ENCODE measurements at regions not wholly inside any gene's neighbourhood (a gene's known extent, or its start where the extent isn't known, plus 50 kb on each side); places are given as distances from the start of the nearest gene placed in this dataset.
"Not testable (repeated sequence)": the region's sequence is repeated elsewhere in the genome, so short reads cannot be mapped to it uniquely, and the experiment has no call there.

GRCh38 chr4:85018983-85019382 is 52.5 kb upstream of the WDFY3 start:
- DNase-seq = no peak

DNA sequence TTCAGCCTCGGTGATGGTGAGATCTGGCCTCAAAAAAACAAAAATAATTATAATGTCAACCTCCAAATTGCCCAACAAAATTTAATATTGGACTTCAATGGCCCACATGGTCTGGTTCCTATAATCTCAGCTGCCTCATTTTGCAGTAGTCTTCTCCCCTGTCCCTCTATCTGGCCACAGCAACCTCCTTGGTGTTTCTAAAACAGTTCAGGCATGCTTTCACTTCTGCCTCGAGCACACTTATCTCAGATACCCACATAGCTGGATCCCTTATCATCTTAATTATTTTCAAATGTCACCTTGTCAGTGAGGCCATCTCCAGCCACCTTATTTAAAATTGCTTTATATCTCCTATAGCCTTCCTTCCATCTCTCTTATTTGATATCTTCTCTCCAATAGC is 52.9 kb upstream of the WDFY3 start:
- no peak for DNase-seq

GRCh38 chr4:85024671-85025070 is 58.2 kb upstream of the WDFY3 start:
- DNase-seq = no peak

GRCh38 chr4:85028910-85029309 is 62.4 kb upstream of the WDFY3 start:
- no peak for DNase-seq

DNA sequence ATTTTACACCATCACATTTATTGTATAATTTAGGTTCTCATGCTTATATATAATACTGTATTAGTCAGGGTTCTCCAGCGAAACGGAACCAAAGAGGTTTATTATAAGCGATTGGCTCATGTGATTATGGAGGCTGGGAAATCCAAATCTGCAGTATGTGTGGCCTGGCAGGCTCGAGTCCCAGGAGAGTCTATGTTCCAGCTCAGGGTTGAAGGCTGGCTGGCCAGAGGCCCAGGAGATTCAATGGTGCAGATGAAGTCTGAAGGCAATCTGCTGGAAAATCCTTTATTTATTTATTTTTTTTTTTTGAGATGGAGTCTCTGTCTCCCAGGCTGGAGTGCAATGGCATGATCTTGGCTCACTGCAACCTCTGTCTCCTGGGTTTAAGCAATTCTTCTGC is 63.0 kb upstream of the WDFY3 start:
- no peak for DNase-seq

- no peak for DNase-seq
Measured at GRCh38 chr4:85030156-85030555, 63.7 kb upstream of the WDFY3 start.

DNA sequence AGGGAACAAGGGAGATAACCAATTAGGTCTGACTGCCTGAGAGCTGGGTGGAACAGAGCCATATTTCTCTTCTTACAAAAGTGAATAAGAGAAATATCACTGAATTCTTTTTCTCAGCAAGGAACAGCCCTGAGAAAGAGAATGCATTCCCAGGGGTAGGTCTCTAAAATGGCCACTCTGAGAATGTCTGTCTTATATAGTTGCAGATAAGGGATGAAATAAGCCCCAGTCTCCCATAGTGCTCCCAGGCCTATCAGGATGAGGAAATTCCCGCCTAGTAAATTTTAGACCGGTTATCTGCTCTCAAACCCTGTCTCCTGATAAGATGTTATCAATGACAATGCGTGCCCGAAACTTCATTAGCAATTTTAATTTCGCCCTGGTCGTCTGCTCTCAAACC is 67.3 kb upstream of the WDFY3 start:
- DNase-seq = not testable (repeated sequence)

- no peak for DNase-seq
Measured at GRCh38 chr4:85039526-85039925, 73.0 kb upstream of the WDFY3 start.

- not testable (repeated sequence) for DNase-seq
Measured at GRCh38 chr4:85043812-85044496, 77.5 kb upstream of the WDFY3 start.

- no peak for DNase-seq
Measured at GRCh38 chr4:85050736-85051135, 84.2 kb upstream of the WDFY3 start.

DNA sequence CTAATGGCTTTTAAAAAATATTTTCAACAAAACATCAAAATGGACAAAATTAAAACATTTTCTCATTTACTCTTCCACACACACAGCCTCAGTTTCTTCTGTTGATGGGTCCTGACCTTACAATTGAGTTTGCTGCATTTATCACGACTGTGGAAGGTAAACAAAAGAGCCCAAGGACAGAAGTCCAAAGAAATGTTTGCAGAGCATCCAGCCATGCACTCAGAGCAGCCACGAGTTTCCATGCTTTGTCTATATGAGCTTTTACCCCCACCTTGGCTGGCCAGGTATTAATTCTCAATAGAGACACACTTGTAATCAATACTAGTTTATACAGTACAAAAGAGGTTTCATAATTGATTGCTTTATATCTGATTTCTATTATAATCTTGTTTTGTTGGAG is 85.0 kb upstream of the WDFY3 start:
- DNase-seq = no peak

- DNase-seq = not testable (repeated sequence)
Measured at GRCh38 chr4:85054925-85055324, 88.4 kb upstream of the WDFY3 start.

GRCh38 chr4:85058551-85058950 is 92.1 kb upstream of the WDFY3 start:
- no peak for DNase-seq

GRCh38 chr4:85061974-85062373 is 95.5 kb upstream of the WDFY3 start:
- no peak for DNase-seq

GRCh38 chr4:85062466-85062865 is 96.0 kb upstream of the WDFY3 start:
- no peak for DNase-seq

- DNase-seq = no peak
Measured at GRCh38 chr4:85067342-85067741, 100.9 kb upstream of the WDFY3 start.

- no peak for DNase-seq
Measured at GRCh38 chr4:85078016-85078415, 111.5 kb upstream of the WDFY3 start.

DNA sequence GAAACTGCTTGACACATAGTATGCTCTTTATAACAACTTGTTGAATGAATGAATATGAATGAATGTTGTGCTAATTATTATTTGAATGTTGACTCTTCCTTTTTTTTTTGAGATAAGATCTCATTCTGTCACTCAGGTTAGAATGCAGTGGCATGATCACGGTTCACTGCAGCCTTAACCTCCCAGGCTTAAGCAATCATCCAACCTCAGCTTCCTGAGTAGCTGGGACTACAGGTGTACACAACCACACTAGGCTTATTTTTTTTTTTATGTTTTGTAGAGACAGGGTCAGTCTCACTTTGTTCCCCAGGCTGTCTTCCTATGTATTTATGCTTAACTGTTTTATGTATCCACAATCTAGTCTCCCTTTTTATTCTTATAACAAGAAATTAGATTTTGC is 114.7 kb upstream of the WDFY3 start:
- no peak for DNase-seq

DNA sequence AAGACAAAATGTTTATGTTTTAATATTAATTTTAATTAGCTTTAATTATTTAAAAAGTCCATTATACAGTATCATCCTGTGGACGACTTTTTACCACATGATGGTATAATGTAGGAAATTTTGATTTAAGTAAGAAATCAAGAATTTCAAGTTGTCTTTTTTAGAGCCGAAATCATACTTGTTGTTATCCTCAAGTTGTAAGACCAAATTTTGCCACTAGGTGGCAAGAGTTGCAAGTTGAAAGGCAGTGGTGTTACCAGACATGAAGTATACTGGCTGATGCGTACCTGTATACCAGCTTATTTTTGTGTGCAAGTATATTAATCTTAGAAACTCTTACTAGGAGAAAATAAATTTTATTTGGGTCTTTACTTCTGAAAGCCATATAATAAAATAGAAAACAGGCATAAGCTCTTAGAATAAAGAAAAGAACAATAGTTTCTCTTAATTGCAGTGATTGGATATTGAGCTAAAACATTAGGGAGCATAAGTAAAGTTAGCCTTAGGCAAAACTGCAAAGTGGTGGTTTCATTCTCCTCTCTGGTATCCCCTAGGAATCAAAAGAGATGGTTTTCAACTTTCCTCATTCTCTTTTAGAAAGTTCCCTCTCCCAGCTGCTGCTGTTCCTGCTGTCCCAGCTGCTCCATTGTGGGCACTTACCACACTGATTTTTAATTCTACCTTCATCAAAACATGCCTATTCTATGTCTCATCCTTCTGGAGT is 118.0 kb upstream of the WDFY3 start:
- DNase-seq = peak; percentile 1

GRCh38 chr4:85086721-85087120 is 120.2 kb upstream of the WDFY3 start:
- no peak for DNase-seq

DNA sequence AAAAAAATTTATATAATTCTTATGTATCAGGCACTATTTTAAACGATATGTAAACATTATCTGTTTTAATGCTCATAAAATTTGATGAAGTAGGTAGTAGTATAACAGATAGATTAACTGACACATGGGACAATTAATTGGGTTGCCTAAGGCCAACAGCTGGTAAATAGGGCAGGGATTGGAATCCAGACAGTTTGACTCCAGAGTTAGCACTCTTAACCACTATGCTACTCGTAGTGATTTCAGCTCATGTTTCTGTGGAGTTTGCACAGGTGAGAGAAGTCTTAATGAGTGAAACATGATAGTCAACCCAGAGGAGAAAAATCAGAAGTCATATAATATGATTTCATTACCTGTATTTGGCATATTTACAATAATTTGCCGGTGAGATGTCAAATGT is 126.0 kb upstream of the WDFY3 start:
- DNase-seq = no peak

DNA sequence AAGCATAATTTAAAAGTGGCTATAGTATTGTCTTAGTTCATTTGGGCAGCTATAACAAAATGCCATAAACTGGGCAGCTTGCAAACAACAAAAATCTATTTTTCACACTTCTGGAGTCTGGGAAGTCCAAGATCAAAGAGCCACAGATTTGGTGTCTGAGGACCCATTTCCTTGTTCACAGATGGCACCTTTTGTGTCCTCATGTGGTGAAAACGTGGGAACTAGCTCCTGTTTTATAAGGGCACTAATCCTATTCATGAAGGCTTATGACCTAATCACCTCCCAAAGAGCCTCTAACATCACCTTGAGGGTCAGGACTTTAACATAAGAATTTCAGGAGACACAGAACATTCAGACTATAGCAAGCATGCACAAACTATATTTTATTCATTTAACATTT is 126.5 kb upstream of the WDFY3 start:
- DNase-seq = no peak

GRCh38 chr4:85094735-85095134 is 128.2 kb upstream of the WDFY3 start:
- no peak for DNase-seq

- no peak for DNase-seq
Measured at GRCh38 chr4:85102606-85103005, 136.1 kb upstream of the WDFY3 start.

GRCh38 chr4:85106166-85106565 is 139.7 kb upstream of the WDFY3 start:
- no peak for DNase-seq

Measured in MV-4-11 (cell line).